Vagina (tissue), 2 donors: ENCODE measurements at regions not wholly inside any gene's neighbourhood (a gene's known extent, or its start where the extent isn't known, plus 50 kb on each side); places are given as distances from the start of the nearest gene placed in this dataset.

Source experiments
- DNase-seq, 2 donors: peaks; one replicate each; pipeline ENCODE4 v3.0.0-alpha.2; 2017; ENCODE audit errors: extremely low spot score in 2 of 2
- H3K27ac ChIP-seq: fragments of 200-600 bp; sonication (generic); one replicate; pipeline ENCODE4 v1.5.1; 2019
- H3K27me3 ChIP-seq: fragments of 200-600 bp; sonication (generic); one replicate; pipeline ENCODE4 v1.5.1; 2019
- H3K36me3 ChIP-seq, 2 donors: fragments of 200-600 bp; sonication (generic); one replicate each; pipeline ENCODE4 v1.5.1; 2017 to 2019
- H3K4me1 ChIP-seq: fragments of 200-600 bp; sonication (generic); one replicate; pipeline ENCODE4 v1.5.1; 2019
- H3K4me3 ChIP-seq, 2 donors: fragments of 200-600 bp; sonication (generic); 1 replicate in 1 of 2; 2 replicates in 1 of 2; pipeline ENCODE4 v1.5.1; 2016 to 2019
- H3K9me3 ChIP-seq: fragments of 200-600 bp; sonication (generic); one replicate; pipeline ENCODE4 v1.5.1; 2019
- CTCF ChIP-seq, 3 experiments: fragments of 450-650 bp in 2 of 3; fragments of 200-600 bp in 1 of 3; sonication (generic) in 1 of 3; IDR thresholded peaks; one replicate each; pipeline ENCODE4 v1.5.1; 2017 to 2019; ENCODE audit warnings: antibody characterized with exemption in 3 of 3, mild to moderate bottlenecking in 2 of 3, moderate library complexity in 2 of 3
- POLR2A ChIP-seq, 2 donors: fragments of 450-650 bp; IDR thresholded peaks; one replicate each; pipeline ENCODE4 v1.6.1; 2017; ENCODE audit warnings: antibody characterized with exemption in 2 of 2, mild to moderate bottlenecking in 2 of 2, moderate library complexity in 2 of 2
- POLR2AphosphoS5 ChIP-seq, 2 donors: sonication (generic); formaldehyde crosslinking; IDR thresholded peaks; one replicate each; pipeline ENCODE4 v1.9.0; 2017; ENCODE audit warnings: antibody characterized with exemption in 2 of 2, mild to moderate bottlenecking in 2 of 2, low read depth in 1 of 2; ENCODE audit not compliant: insufficient read depth in 1 of 2
- intact Hi-C: fragments of 100-400 bp; cut with DNase I; formaldehyde crosslinking; loops from one replicate; pipeline ENCODE4 v1.15.1; 2023

- Histone ChIP-seq H3K9me3 (no peaks in the 10 kb centered on the region), H3K27me3 (no peaks in the 10 kb centered on the region), H3K36me3 (peaks cover 0 to 18% of the 10 kb centered on the region in 2 donors), H3K4me3 (no peak overlapping the region), H3K27ac (no peak overlapping the region), H3K4me1 (no peaks in the 10 kb centered on the region)
- intact Hi-C loops: no loop called here
- DNase-seq: no peak
- TF ChIP-seq POLR2AphosphoS5 (IDR thresholded peaks at IDR 0.05; ENCODE audit: insufficient read depth in 1 of 2, low read depth in 1 of 2) (no peak), CTCF (IDR thresholded peaks at IDR 0.05) (no peak), POLR2A (IDR thresholded peaks at IDR 0.05) (no peak)
Observed at GRCh38 chr17:63314761-63315160, 131.3 kb downstream of the CYB561 start.

GRCh38 chr17:63316100-63316499 is 130.0 kb downstream of the CYB561 start:
- H3K27ac ChIP-seq: no peak overlapping the region
- H3K9me3 ChIP-seq: no peaks in the 10 kb centered on the region
- intact Hi-C loops: no loop called here
- H3K4me3 ChIP-seq: no peak overlapping the region
- TF ChIP-seq POLR2AphosphoS5 (IDR thresholded peaks at IDR 0.05; ENCODE audit: insufficient read depth in 1 of 2, low read depth in 1 of 2): no peak
- TF ChIP-seq CTCF (IDR thresholded peaks at IDR 0.05): no peak
- no peak for TF ChIP-seq POLR2A (IDR thresholded peaks at IDR 0.05)
- no peaks in the 10 kb centered on the region for H3K4me1 ChIP-seq
- H3K27me3 ChIP-seq: no peaks in the 10 kb centered on the region
- H3K36me3 ChIP-seq: peaks cover 0 to 23% of the 10 kb centered on the region in 2 donors
- no peak for DNase-seq

- H3K4me3 ChIP-seq: no peak overlapping the region
- intact Hi-C loops: no loop called here
- H3K27me3 ChIP-seq: no peaks in the 10 kb centered on the region
- H3K27ac ChIP-seq: no peak overlapping the region
- TF ChIP-seq POLR2AphosphoS5 (IDR thresholded peaks at IDR 0.05; ENCODE audit: insufficient read depth in 1 of 2, low read depth in 1 of 2) (no peak), CTCF (IDR thresholded peaks at IDR 0.05) (no peak), POLR2A (IDR thresholded peaks at IDR 0.05) (no peak)
- no peaks in the 10 kb centered on the region for H3K4me1 ChIP-seq
- no peaks in the 10 kb centered on the region for H3K9me3 ChIP-seq
- H3K36me3 ChIP-seq: peaks cover 0 to 23% of the 10 kb centered on the region in 2 donors
- no peak for DNase-seq
Observed at GRCh38 chr17:63317166-63317840, 128.8 kb downstream of the CYB561 start.

GRCh38 chr17:63325808-63326207 is 120.3 kb downstream of the CYB561 start:
- H3K4me3 ChIP-seq: no peak overlapping the region
- no peak overlapping the region for H3K27ac ChIP-seq
- no peaks in the 10 kb centered on the region for H3K9me3 ChIP-seq
- H3K36me3 ChIP-seq: no peaks in the 10 kb centered on the region
- TF ChIP-seq CTCF (IDR thresholded peaks at IDR 0.05) (no peak), POLR2AphosphoS5 (IDR thresholded peaks at IDR 0.05; ENCODE audit: insufficient read depth in 1 of 2, low read depth in 1 of 2) (no peak), POLR2A (IDR thresholded peaks at IDR 0.05) (no peak)
- no peaks in the 10 kb centered on the region for H3K4me1 ChIP-seq
- no peaks in the 10 kb centered on the region for H3K27me3 ChIP-seq
- no peak for DNase-seq
- intact Hi-C loops: loop anchor here (5.0 kb wide), 1 partner anchor 246 kb away; no protein-coding TSS in a partner anchor

- Histone ChIP-seq H3K27me3 (no peaks in the 10 kb centered on the region), H3K4me1 (no peaks in the 10 kb centered on the region), H3K9me3 (no peaks in the 10 kb centered on the region), H3K27ac (no peak overlapping the region), H3K4me3 (no peak overlapping the region), H3K36me3 (no peaks in the 10 kb centered on the region)
- no peak for TF ChIP-seq POLR2A (IDR thresholded peaks at IDR 0.05)
- TF ChIP-seq CTCF (IDR thresholded peaks at IDR 0.05): no peak
- no peak for TF ChIP-seq POLR2AphosphoS5 (IDR thresholded peaks at IDR 0.05; ENCODE audit: insufficient read depth in 1 of 2, low read depth in 1 of 2)
- intact Hi-C loops: loop anchor here (5.0 kb wide), 1 partner anchor 242 kb away; no protein-coding TSS in a partner anchor
- no peak for DNase-seq
Observed at GRCh38 chr17:63329876-63330275, 116.2 kb downstream of the CYB561 start.
